Left lung (tissue), 4 donors: ENCODE measurements at regions not wholly inside any gene's neighbourhood (a gene's known extent, or its start where the extent isn't known, plus 50 kb on each side); places are given as distances from the start of the nearest gene placed in this dataset.
A peak's percentile ranks its signal among the peaks of the same experiment; 100 is the strongest.

Experiments used
- ATAC-seq: fragments of 200-7000 bp; cut with Tn5 transposase; one replicate; pipeline ENCODE4 v1.9.1; 2020; ENCODE audit warnings: moderate library complexity
- DNase-seq, 4 donors: peaks; one replicate each; pipeline ENCODE4 v3.0.0-alpha.2; 2013 to 2020
- H3K27ac ChIP-seq, 2 donors: fragments of 200-600 bp; sonication (generic) in 1 of 2; one replicate each; pipeline versions ENCODE4 v1.5.0 to v1.8.0; 2020 to 2021
- H3K27me3 ChIP-seq, 2 donors: fragments of 200-600 bp; sonication (generic) in 1 of 2; one replicate each; pipeline versions ENCODE4 v1.5.0 to v1.8.0; 2020 to 2021
- H3K36me3 ChIP-seq, 2 donors: fragments of 200-600 bp; sonication (generic) in 1 of 2; one replicate each; pipeline versions ENCODE4 v1.5.0 to v1.8.0; 2020 to 2021
- H3K4me1 ChIP-seq, 2 donors: fragments of 200-600 bp; one replicate each; pipeline ENCODE4 v1.8.0; 2021
- H3K4me3 ChIP-seq, 2 donors: fragments of 200-600 bp; sonication (generic) in 1 of 2; one replicate each; pipeline versions ENCODE4 v1.5.0 to v1.8.0; 2020 to 2021; ENCODE audit warnings: mild to moderate bottlenecking in 1 of 2
- H3K9me3 ChIP-seq, 2 donors: fragments of 200-600 bp; sonication (generic) in 1 of 2; one replicate each; pipeline versions ENCODE4 v1.5.0 to v1.8.0; 2020 to 2021
- CTCF ChIP-seq, 2 donors: fragments of 200-600 bp; sonication (generic) in 1 of 2; IDR thresholded peaks; one replicate each; pipeline versions ENCODE4 v1.5.0 to v1.8.0; 2021; ENCODE audit warnings: antibody characterized with exemption in 2 of 2
- intact Hi-C, 2 donors: fragments of 100-400 bp; cut with DNase I; formaldehyde crosslinking; loops; one replicate each; pipeline versions ENCODE4 v1.11.2 to v1.14.2; 2022
- donor health status: DM: no; HTN: yes; CAD: no.
- donor health status: DM: no; HTN: no; CAD: no.

- Histone ChIP-seq H3K27me3 (no peaks in the 10 kb centered on the region), H3K4me3 (no peak overlapping the region), H3K27ac (no peak overlapping the region), H3K36me3 (no peaks in the 10 kb centered on the region), H3K9me3 (no peaks in the 10 kb centered on the region), H3K4me1 (peaks cover 0 to 6% of the 10 kb centered on the region in 2 donors)
- no peak for DNase-seq
- peak; percentile 51 for ATAC-seq
- TF ChIP-seq CTCF (IDR thresholded peaks at IDR 0.05) = no peak
- intact Hi-C loops = no loop called here
These were observed 412.0 kb downstream of the MEIS1 start for GRCh38 chr2:66846887-66847286.

- Histone ChIP-seq H3K27ac (no peak overlapping the region), H3K36me3 (no peaks in the 10 kb centered on the region), H3K9me3 (no peaks in the 10 kb centered on the region), H3K27me3 (no peaks in the 10 kb centered on the region), H3K4me3 (no peak overlapping the region), H3K4me1 (peaks cover 0 to 6% of the 10 kb centered on the region in 2 donors)
- intact Hi-C loops = no loop called here
- ATAC-seq (no peak), DNase-seq (peak in 1 of 4 donors; percentile 46)
- TF ChIP-seq CTCF (IDR thresholded peaks at IDR 0.05) = no peak
These were observed 414.3 kb downstream of the MEIS1 start for GRCh38 chr2:66849153-66849755.

GRCh38 chr2:66850376-66850775 is 415.5 kb downstream of the MEIS1 start:
- H3K4me1 ChIP-seq = peaks cover 0 to 6% of the 10 kb centered on the region in 2 donors

GRCh38 chr2:66851449-66851872 is 416.5 kb downstream of the MEIS1 start:
- Histone ChIP-seq H3K36me3 (no peaks in the 10 kb centered on the region), H3K27me3 (no peaks in the 10 kb centered on the region), H3K9me3 (no peaks in the 10 kb centered on the region), H3K4me3 (no peak overlapping the region), H3K4me1 (peaks cover 0 to 6% of the 10 kb centered on the region in 2 donors), H3K27ac (peak overlapping the region in 1 of 2 donors; percentile 23)
- intact Hi-C loops = no loop called here
- ATAC-seq (peak; percentile 83), DNase-seq (peak in 1 of 4 donors; percentile 40)
- TF ChIP-seq CTCF (IDR thresholded peaks at IDR 0.05) = no peak

More at GRCh38 chr2:66850376-66850775, 415.5 kb downstream of the MEIS1 start:
- intact Hi-C loops = no loop called here
- ATAC-seq (no peak), DNase-seq (no peak)
- H3K27me3 ChIP-seq = no peaks in the 10 kb centered on the region
- no peaks in the 10 kb centered on the region for H3K36me3 ChIP-seq
- H3K4me3 ChIP-seq = no peak overlapping the region
- TF ChIP-seq CTCF (IDR thresholded peaks at IDR 0.05) = no peak
- no peak overlapping the region for H3K27ac ChIP-seq
- no peaks in the 10 kb centered on the region for H3K9me3 ChIP-seq

GRCh38 chr2:66852953-66853352 is 418.0 kb downstream of the MEIS1 start:
- intact Hi-C loops = no loop called here
- H3K36me3 ChIP-seq = no peaks in the 10 kb centered on the region
- ATAC-seq (no peak), DNase-seq (no peak)
- H3K4me3 ChIP-seq = no peak overlapping the region
- H3K9me3 ChIP-seq = no peaks in the 10 kb centered on the region
- no peak overlapping the region for H3K27ac ChIP-seq
- H3K27me3 ChIP-seq = no peaks in the 10 kb centered on the region
- H3K4me1 ChIP-seq = peaks cover 0 to 6% of the 10 kb centered on the region in 2 donors
- no peak for TF ChIP-seq CTCF (IDR thresholded peaks at IDR 0.05)
